Cardiac muscle cell (in vitro differentiated cells and primary cell): ENCODE measurements at regions not wholly inside any gene's neighbourhood (a gene's known extent, or its start where the extent isn't known, plus 50 kb on each side); places are given as distances from the start of the nearest gene placed in this dataset.

Experiments
- DNase-seq, 2 donors: peaks; one replicate each; pipeline versions ENCODE4 v3.0.0 to v3.0.0-alpha.2; 2010 to 2017; ENCODE audit warnings: low read depth in 1 of 2, low spot score in 1 of 2
- H3K27ac ChIP-seq: fragments of 200-600 bp; sonication (generic); 2 replicates; pipeline ENCODE4 v1.5.1; 2016
- H3K27me3 ChIP-seq: fragments of 200-600 bp; sonication (generic); 2 replicates; pipeline ENCODE4 v1.6.0; 2016; ENCODE audit warnings: control low read depth
- H3K36me3 ChIP-seq: fragments of 200-600 bp; sonication (generic); 2 replicates; pipeline ENCODE4 v1.5.1; 2016; ENCODE audit warnings: control low read depth
- H3K4me1 ChIP-seq: fragments of 200-600 bp; sonication (generic); 2 replicates; pipeline ENCODE4 v1.8.1; 2017; ENCODE audit warnings: low read depth, mild to moderate bottlenecking, mixed run types
- H3K4me3 ChIP-seq: fragments of 200-600 bp; sonication (generic); 2 replicates; pipeline ENCODE4 v1.5.1; 2016; ENCODE audit warnings: mild to moderate bottlenecking
- H3K9me3 ChIP-seq: fragments of 200-600 bp; sonication (generic); 2 replicates; pipeline ENCODE4 v1.5.1; 2017; ENCODE audit warnings: low read depth, mild to moderate bottlenecking, control low read depth
- CTCF ChIP-seq: IDR thresholded peaks from 2 replicates; pipeline ENCODE4 v1.5.1; 2012; ENCODE audit warnings: low read depth, mild to moderate bottlenecking, low read length

GRCh38 chr6:98484696-98485095 is 349.7 kb upstream of the POU3F2 start:
- H3K4me1 ChIP-seq, result peaks cover 5% of the 10 kb centered on the region
- no peak overlapping the region for H3K27ac ChIP-seq
- no peaks in the 10 kb centered on the region for H3K9me3 ChIP-seq

GRCh38 chr6:98485593-98485992 is 348.8 kb upstream of the POU3F2 start:
- no peak for DNase-seq
- H3K4me1 ChIP-seq, result peaks cover 5% of the 10 kb centered on the region
- no peak for TF ChIP-seq CTCF
- no peaks in the 10 kb centered on the region for H3K27me3 ChIP-seq
- no peaks in the 10 kb centered on the region for H3K9me3 ChIP-seq
- H3K27ac ChIP-seq, result no peak overlapping the region
- H3K36me3 ChIP-seq, result no peaks in the 10 kb centered on the region
- H3K4me3 ChIP-seq, result no peak overlapping the region

More at GRCh38 chr6:98484696-98485095, 349.7 kb upstream of the POU3F2 start:
- Histone ChIP-seq H3K36me3 (no peaks in the 10 kb centered on the region), H3K4me3 (no peak overlapping the region), H3K27me3 (no peaks in the 10 kb centered on the region)
- no peak for DNase-seq
- no peak for TF ChIP-seq CTCF

- Histone ChIP-seq H3K9me3 (no peaks in the 10 kb centered on the region), H3K27me3 (no peaks in the 10 kb centered on the region), H3K4me1 (peaks cover 5% of the 10 kb centered on the region), H3K4me3 (no peak overlapping the region), H3K36me3 (no peaks in the 10 kb centered on the region), H3K27ac (no peak overlapping the region)
- DNase-seq, result peak in 1 of 2 donors; percentile 17
- TF ChIP-seq CTCF, result no peak
Observed at GRCh38 chr6:98486057-98486456, 348.3 kb upstream of the POU3F2 start.

- Histone ChIP-seq H3K4me1 (peaks cover 5% of the 10 kb centered on the region), H3K36me3 (no peaks in the 10 kb centered on the region), H3K27me3 (no peaks in the 10 kb centered on the region), H3K27ac (no peak overlapping the region), H3K4me3 (no peak overlapping the region), H3K9me3 (no peaks in the 10 kb centered on the region)
- TF ChIP-seq CTCF, result no peak
- peak in 1 of 2 donors; percentile 19 for DNase-seq
Observed at GRCh38 chr6:98487612-98488011, 346.8 kb upstream of the POU3F2 start.

- Histone ChIP-seq H3K9me3 (no peaks in the 10 kb centered on the region), H3K4me1 (peaks cover 11% of the 10 kb centered on the region), H3K27me3 (no peaks in the 10 kb centered on the region), H3K4me3 (no peak overlapping the region), H3K27ac (no peak overlapping the region), H3K36me3 (no peaks in the 10 kb centered on the region)
- DNase-seq, result no peak
- TF ChIP-seq CTCF, result no peak
Observed at GRCh38 chr6:98498144-98498775, 336.1 kb upstream of the POU3F2 start.
